ENCODE measurements at regions not wholly inside any gene's neighbourhood (a gene's known extent, or its start where the extent isn't known, plus 50 kb on each side); places are given as distances from the start of the nearest gene placed in this dataset.

DNA sequence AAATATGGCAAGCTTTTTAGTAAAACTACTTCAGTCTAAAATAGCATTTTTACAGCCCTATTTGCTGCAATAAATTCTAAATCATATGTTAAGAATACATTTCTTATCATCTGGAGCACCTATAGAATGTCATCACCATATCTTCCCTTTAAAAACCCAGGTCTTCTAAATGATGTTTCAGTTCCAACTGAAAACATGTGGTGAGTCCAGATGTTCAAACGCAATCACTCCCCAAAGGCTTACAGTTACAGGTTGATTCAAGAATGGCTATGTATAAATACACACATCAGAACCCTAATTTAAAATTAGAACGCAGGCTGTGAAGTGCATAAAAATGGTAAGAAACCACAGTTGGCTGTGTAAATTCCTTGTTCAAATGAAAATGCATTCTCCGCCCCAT is 796.3 kb downstream of the MAT2B start:
- TF ChIP-seq EZH2 (IDR thresholded peaks at IDR 0.05; ENCODE audit: insufficient read depth, poor library complexity, severe bottlenecking) (no peak), EZH2phosphoT487 (IDR thresholded peaks at IDR 0.05; ENCODE audit: insufficient read depth, low read depth) (no peak)
